SK-N-SH treated with all-trans-retinoic acid at 6 μM for 48 hours (cell line): ENCODE measurements at regions not wholly inside any gene's neighbourhood (a gene's known extent, or its start where the extent isn't known, plus 50 kb on each side); places are given as distances from the start of the nearest gene placed in this dataset.

Source experiments
- ATAC-seq: fragments of 200-7000 bp; cut with Tn5 transposase; 3 replicates; pipeline ENCODE4 v1.9.1; 2020; ENCODE audit warnings: mild to moderate bottlenecking, moderate library complexity
- BACH2 ChIP-seq: fragments of 250-450 bp; sonication (Bioruptor Pico); IDR thresholded peaks from 2 replicates; pipeline ENCODE4 v1.9.0; 2021; ENCODE audit warnings: mild to moderate bottlenecking, borderline replicate concordance
- CSDC2 ChIP-seq: fragments of 250-450 bp; sonication (Bioruptor Pico); IDR thresholded peaks from 2 replicates; pipeline ENCODE4 v1.5.0; 2020; ENCODE audit warnings: mild to moderate bottlenecking, moderate library complexity
- ESRRG ChIP-seq: fragments of 250-450 bp; sonication (Bioruptor Pico); IDR thresholded peaks from 2 replicates; pipeline ENCODE4 v1.6.1; 2021; ENCODE audit warnings: mild to moderate bottlenecking
- GLIS3 ChIP-seq: fragments of 250-450 bp; sonication (Bioruptor Pico); IDR thresholded peaks from 2 replicates; pipeline ENCODE4 v1.5.0; 2020; ENCODE audit warnings: mild to moderate bottlenecking, moderate library complexity
- ISL1 ChIP-seq: fragments of 250-450 bp; sonication (Bioruptor Pico); IDR thresholded peaks from 2 replicates; pipeline ENCODE4 v2.1.2; 2022; ENCODE audit warnings: mild to moderate bottlenecking, moderate library complexity
- OSR1 ChIP-seq: fragments of 250-450 bp; sonication (Bioruptor Pico); IDR thresholded peaks from 2 replicates; pipeline ENCODE4 v1.8.0; 2022; ENCODE audit warnings: moderate library complexity, mild to moderate bottlenecking, inconsistent platforms
- PPARA ChIP-seq: fragments of 250-450 bp; sonication (Bioruptor Pico); IDR thresholded peaks from 2 replicates; pipeline ENCODE4 v1.5.0; 2020; ENCODE audit warnings: mild to moderate bottlenecking, borderline replicate concordance
- SNAI2 ChIP-seq: fragments of 250-450 bp; sonication (Bioruptor Pico); IDR thresholded peaks from 2 replicates; pipeline ENCODE4 v1.5.0; 2020; ENCODE audit warnings: mild to moderate bottlenecking, moderate library complexity
- TSHZ2 ChIP-seq: fragments of 250-450 bp; sonication (Bioruptor Pico); IDR thresholded peaks from 2 replicates; pipeline ENCODE4 v1.5.0; 2020; ENCODE audit warnings: mild to moderate bottlenecking, moderate library complexity
- ZC3H10 ChIP-seq: fragments of 250-450 bp; sonication (Bioruptor Pico); IDR thresholded peaks from 2 replicates; pipeline ENCODE4 v1.5.1; 2021; ENCODE audit warnings: mild to moderate bottlenecking, moderate library complexity
- ZFP3 ChIP-seq: fragments of 250-450 bp; sonication (Bioruptor Pico); IDR thresholded peaks from 2 replicates; pipeline ENCODE4 v1.5.0; 2020; ENCODE audit warnings: mild to moderate bottlenecking, moderate library complexity
- ZFP30 ChIP-seq: fragments of 450-650 bp; formaldehyde crosslinking; IDR thresholded peaks from 2 replicates; pipeline ENCODE4 v1.5.0; 2022; ENCODE audit warnings: mild to moderate bottlenecking, moderate library complexity
- ZNF565 ChIP-seq: fragments of 450-650 bp; formaldehyde crosslinking; conservative IDR thresholded peaks from 2 replicates; pipeline ENCODE4 v1.5.0; 2020; ENCODE audit warnings: low read depth, mild to moderate bottlenecking, moderate library complexity
- ZNF70 ChIP-seq: fragments of 450-650 bp; formaldehyde crosslinking; IDR thresholded peaks from 2 replicates; pipeline ENCODE4 v1.5.0; 2020; ENCODE audit warnings: mild to moderate bottlenecking, moderate library complexity
- ZNF8 ChIP-seq: fragments of 450-650 bp; formaldehyde crosslinking; IDR thresholded peaks from 2 replicates; pipeline ENCODE4 v1.5.0; 2020; ENCODE audit warnings: mild to moderate bottlenecking, moderate library complexity
- TF ChIP-seq, protein P1 (sequence below): fragments of 250-450 bp; sonication (Bioruptor Pico); IDR thresholded peaks from 2 replicates; pipeline ENCODE4 v1.8.0; 2020; ENCODE audit warnings: mild to moderate bottlenecking, moderate library complexity, borderline replicate concordance
- TF ChIP-seq, protein P2 (sequence below): fragments of 250-450 bp; sonication (Bioruptor Pico); IDR thresholded peaks from 2 replicates; pipeline ENCODE4 v1.5.1; 2021; ENCODE audit warnings: mild to moderate bottlenecking, moderate library complexity

GRCh38 chr6:9799582-9799981 lies 615.3 kb downstream of the TFAP2A start:
- TF ChIP-seq ZFP3 (CRISPR knock-in tag) (no peak), ISL1 (no peak), TSHZ2 (no peak), ESRRG (no peak), SNAI2 (CRISPR knock-in tag) (no peak), GLIS3 (CRISPR knock-in tag) (no peak), ZNF565 (CRISPR knock-in tag) (no peak), OSR1 (CRISPR knock-in tag) (no peak), ZNF8 (CRISPR knock-in tag) (no peak)
- no peak for ATAC-seq

GRCh38 chr6:9796827-9797226 lies 618.0 kb downstream of the TFAP2A start:
- TF ChIP-seq BACH2 (CRISPR knock-in tag) (no peak), ISL1 (no peak), ZNF565 (CRISPR knock-in tag) (no peak), ZFP30 (CRISPR knock-in tag) (no peak), CSDC2 (CRISPR knock-in tag) (no peak), TSHZ2 (no peak), ZNF8 (CRISPR knock-in tag) (no peak)
- TF ChIP-seq, protein P1, sequence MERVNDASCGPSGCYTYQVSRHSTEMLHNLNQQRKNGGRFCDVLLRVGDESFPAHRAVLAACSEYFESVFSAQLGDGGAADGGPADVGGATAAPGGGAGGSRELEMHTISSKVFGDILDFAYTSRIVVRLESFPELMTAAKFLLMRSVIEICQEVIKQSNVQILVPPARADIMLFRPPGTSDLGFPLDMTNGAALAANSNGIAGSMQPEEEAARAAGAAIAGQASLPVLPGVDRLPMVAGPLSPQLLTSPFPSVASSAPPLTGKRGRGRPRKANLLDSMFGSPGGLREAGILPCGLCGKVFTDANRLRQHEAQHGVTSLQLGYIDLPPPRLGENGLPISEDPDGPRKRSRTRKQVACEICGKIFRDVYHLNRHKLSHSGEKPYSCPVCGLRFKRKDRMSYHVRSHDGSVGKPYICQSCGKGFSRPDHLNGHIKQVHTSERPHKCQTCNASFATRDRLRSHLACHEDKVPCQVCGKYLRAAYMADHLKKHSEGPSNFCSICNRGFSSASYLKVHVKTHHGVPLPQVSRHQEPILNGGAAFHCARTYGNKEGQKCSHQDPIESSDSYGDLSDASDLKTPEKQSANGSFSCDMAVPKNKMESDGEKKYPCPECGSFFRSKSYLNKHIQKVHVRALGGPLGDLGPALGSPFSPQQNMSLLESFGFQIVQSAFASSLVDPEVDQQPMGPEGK (CRISPR knock-in tag) = no peak
- ATAC-seq = no peak

- ATAC-seq = no peak
- TF ChIP-seq OSR1 (CRISPR knock-in tag) (no peak), ZNF70 (CRISPR knock-in tag) (no peak), TSHZ2 (no peak), ZNF8 (CRISPR knock-in tag) (no peak), GLIS3 (CRISPR knock-in tag) (no peak), PPARA (CRISPR knock-in tag) (no peak), ZC3H10 (CRISPR knock-in tag) (no peak), ZFP3 (CRISPR knock-in tag) (no peak), ISL1 (no peak), ZFP30 (CRISPR knock-in tag) (no peak)
- TF ChIP-seq, protein P2, sequence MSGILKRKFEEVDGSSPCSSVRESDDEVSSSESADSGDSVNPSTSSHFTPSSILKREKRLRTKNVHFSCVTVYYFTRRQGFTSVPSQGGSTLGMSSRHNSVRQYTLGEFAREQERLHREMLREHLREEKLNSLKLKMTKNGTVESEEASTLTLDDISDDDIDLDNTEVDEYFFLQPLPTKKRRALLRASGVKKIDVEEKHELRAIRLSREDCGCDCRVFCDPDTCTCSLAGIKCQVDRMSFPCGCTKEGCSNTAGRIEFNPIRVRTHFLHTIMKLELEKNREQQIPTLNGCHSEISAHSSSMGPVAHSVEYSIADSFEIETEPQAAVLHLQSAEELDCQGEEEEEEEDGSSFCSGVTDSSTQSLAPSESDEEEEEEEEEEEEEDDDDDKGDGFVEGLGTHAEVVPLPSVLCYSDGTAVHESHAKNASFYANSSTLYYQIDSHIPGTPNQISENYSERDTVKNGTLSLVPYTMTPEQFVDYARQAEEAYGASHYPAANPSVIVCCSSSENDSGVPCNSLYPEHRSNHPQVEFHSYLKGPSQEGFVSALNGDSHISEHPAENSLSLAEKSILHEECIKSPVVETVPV = no peak
Measured at GRCh38 chr6:9795880-9796279, 619.0 kb downstream of the TFAP2A start.
